HepG2 (cell line): ENCODE measurements at regions not wholly inside any gene's neighbourhood (a gene's known extent, or its start where the extent isn't known, plus 50 kb on each side); places are given as distances from the start of the nearest gene placed in this dataset.

Source experiments
- CAMTA2 ChIP-seq: sonication (generic); formaldehyde crosslinking; IDR thresholded peaks from 2 replicates; pipeline ENCODE4 v1.4.0; 2020; ENCODE audit warnings: mild to moderate bottlenecking, missing genetic modification reagents, borderline replicate concordance
- CBX1 ChIP-seq: IDR thresholded peaks from one replicate; pipeline ENCODE4 v1.6.1; 2016; ENCODE audit warnings: antibody characterized with exemption, low read depth
- CEBPB ChIP-seq: IDR thresholded peaks from 2 replicates; pipeline ENCODE4 v1.6.1; 2011; ENCODE audit warnings: low read depth, low read length, improper control_type of control experiment, borderline replicate concordance
- FIP1L1 ChIP-seq: fragments of 200-400 bp; formaldehyde crosslinking; IDR thresholded peaks from 2 replicates; pipeline ENCODE4 v1.6.1; 2018; ENCODE audit warnings: low read depth, mild to moderate bottlenecking, low read length, moderate library complexity, borderline replicate concordance; ENCODE audit not compliant: insufficient read depth
- HOXA5 ChIP-seq: sonication (generic); formaldehyde crosslinking; IDR thresholded peaks from 2 replicates; pipeline ENCODE4 v1.4.0; 2020; ENCODE audit warnings: missing genetic modification reagents
- KLF9 ChIP-seq: IDR thresholded peaks from 2 replicates; pipeline ENCODE4 v1.6.1; 2016; ENCODE audit warnings: low read depth
- MAZ ChIP-seq, 2 experiments: sonication (generic) in 1 of 2; formaldehyde crosslinking in 1 of 2; IDR thresholded peaks; 2 replicates each; pipeline versions ENCODE4 v1.5.0 to v1.6.1; 2012 to 2020; ENCODE audit warnings: low read depth in 2 of 2, mild to moderate bottlenecking in 2 of 2, borderline replicate concordance in 1 of 2, improper control_type of control experiment in 1 of 2, low read length in 1 of 2, missing genetic modification reagents in 1 of 2, moderate library complexity in 1 of 2
- MIXL1 ChIP-seq: IDR thresholded peaks from 2 replicates; pipeline ENCODE4 v1.6.1; 2016
- PHF21A ChIP-seq: sonication (generic); formaldehyde crosslinking; IDR thresholded peaks from 2 replicates; pipeline ENCODE4 v1.5.0; 2020; ENCODE audit warnings: mild to moderate bottlenecking, missing genetic modification reagents
- RORA ChIP-seq: sonication (generic); formaldehyde crosslinking; IDR thresholded peaks from 2 replicates; pipeline ENCODE4 v1.5.0; 2020; ENCODE audit warnings: mild to moderate bottlenecking, missing genetic modification reagents, moderate library complexity
- SIX4 ChIP-seq: sonication (generic); formaldehyde crosslinking; IDR thresholded peaks from 2 replicates; pipeline ENCODE4 v1.4.0; 2020; ENCODE audit warnings: missing genetic modification reagents
- SP2 ChIP-seq: sonication (generic); formaldehyde crosslinking; IDR thresholded peaks from 2 replicates; pipeline ENCODE4 v1.5.1; 2020; ENCODE audit warnings: mild to moderate bottlenecking, missing genetic modification reagents
- TBX3 ChIP-seq: fragments of 450-650 bp; IDR thresholded peaks from 2 replicates; pipeline ENCODE4 v1.6.1; 2017; ENCODE audit warnings: antibody characterized with exemption, mild to moderate bottlenecking, inconsistent platforms, borderline replicate concordance
- TCF7 ChIP-seq: sonication (generic); IDR thresholded peaks from 2 replicates; pipeline ENCODE4 v1.6.1; 2016; ENCODE audit warnings: antibody characterized with exemption, low read depth
- TRIM24 ChIP-seq: sonication (generic); formaldehyde crosslinking; IDR thresholded peaks from 2 replicates; pipeline ENCODE4 v1.8.0; 2022; ENCODE audit warnings: mild to moderate bottlenecking, missing genetic modification reagents
- ZNF441 ChIP-seq: sonication (generic); formaldehyde crosslinking; IDR thresholded peaks from 2 replicates; pipeline ENCODE4 v1.7.0; 2021; ENCODE audit warnings: missing genetic modification reagents, borderline replicate concordance
- ZNF552 ChIP-seq: sonication (generic); formaldehyde crosslinking; IDR thresholded peaks from 2 replicates; pipeline ENCODE4 v1.9.0; 2022; ENCODE audit warnings: missing genetic modification reagents, mild to moderate bottlenecking, borderline replicate concordance
- ZNF660 ChIP-seq: sonication (generic); formaldehyde crosslinking; IDR thresholded peaks from 2 replicates; pipeline ENCODE4 v1.5.1; 2020; ENCODE audit warnings: mild to moderate bottlenecking, low read depth, missing genetic modification reagents, borderline replicate concordance
- ZNF761 ChIP-seq: sonication (generic); formaldehyde crosslinking; conservative IDR thresholded peaks from 2 replicates; pipeline ENCODE4 v1.4.0; 2020; ENCODE audit warnings: mild to moderate bottlenecking, missing genetic modification reagents
- ZNF780A ChIP-seq: sonication (generic); formaldehyde crosslinking; IDR thresholded peaks from 2 replicates; pipeline ENCODE4 v1.8.0; 2022; ENCODE audit warnings: mild to moderate bottlenecking, missing genetic modification reagents, moderate library complexity
- ZSCAN12 ChIP-seq: sonication (generic); formaldehyde crosslinking; IDR thresholded peaks from 2 replicates; pipeline ENCODE4 v1.9.0; 2021; ENCODE audit warnings: mild to moderate bottlenecking, missing genetic modification reagents
- TF ChIP-seq, protein P1 (sequence below), 2 experiments: fragments of 450-650 bp in 1 of 2; sonication (generic) in 1 of 2; formaldehyde crosslinking; IDR thresholded peaks; 2 replicates each; pipeline versions ENCODE4 v1.5.0 to v1.8.0; 2020 to 2022; ENCODE audit warnings: mild to moderate bottlenecking in 1 of 2, missing genetic modification reagents in 1 of 2
- TF ChIP-seq, protein P2 (sequence below): sonication (generic); formaldehyde crosslinking; IDR thresholded peaks from 2 replicates; pipeline ENCODE4 v1.5.0; 2020; ENCODE audit warnings: mild to moderate bottlenecking, missing genetic modification reagents
- TF ChIP-seq, protein P3 (sequence below): sonication (generic); formaldehyde crosslinking; IDR thresholded peaks from 2 replicates; pipeline ENCODE4 v1.4.0; 2020; ENCODE audit warnings: missing genetic modification reagents, borderline replicate concordance

DNA sequence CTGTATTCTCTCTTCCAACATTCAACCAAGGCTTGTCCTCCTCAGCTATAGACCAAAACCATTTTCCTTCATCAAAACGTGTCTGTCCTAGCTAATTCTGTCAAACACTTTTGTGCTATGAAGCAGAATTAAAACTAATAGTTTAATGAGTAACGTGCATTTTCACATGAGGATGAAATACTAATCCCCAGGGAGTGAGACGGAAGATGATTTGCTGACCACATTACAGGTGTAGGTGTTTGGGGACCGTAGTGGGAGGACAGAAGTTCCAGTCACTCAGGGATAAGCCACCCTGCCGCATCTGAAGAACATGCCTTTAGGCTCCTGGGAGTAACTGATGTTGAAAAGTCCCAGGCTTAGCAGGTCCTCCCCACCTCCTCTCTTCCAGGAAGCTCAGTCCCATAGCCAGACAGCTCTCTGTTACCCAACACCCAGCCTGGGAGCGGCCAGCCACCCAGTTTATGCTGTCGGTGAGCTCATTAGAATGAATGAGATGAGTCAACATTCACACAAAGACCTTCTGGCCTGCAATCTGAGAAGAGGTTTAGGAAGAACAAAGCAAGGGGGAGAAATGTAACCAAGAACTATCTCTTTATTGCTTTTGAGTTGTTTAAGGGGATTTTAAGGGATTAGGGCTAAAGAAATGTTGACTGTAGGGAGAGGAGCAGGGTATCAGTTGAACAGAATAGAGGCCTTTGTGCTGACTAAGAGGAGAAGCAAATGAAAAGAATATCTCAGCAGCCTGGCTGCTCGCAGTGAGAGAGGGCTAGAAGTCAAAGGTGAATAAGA lies 122.5 kb downstream of the FOXI3 start (continued):
- TF ChIP-seq, protein P1, sequence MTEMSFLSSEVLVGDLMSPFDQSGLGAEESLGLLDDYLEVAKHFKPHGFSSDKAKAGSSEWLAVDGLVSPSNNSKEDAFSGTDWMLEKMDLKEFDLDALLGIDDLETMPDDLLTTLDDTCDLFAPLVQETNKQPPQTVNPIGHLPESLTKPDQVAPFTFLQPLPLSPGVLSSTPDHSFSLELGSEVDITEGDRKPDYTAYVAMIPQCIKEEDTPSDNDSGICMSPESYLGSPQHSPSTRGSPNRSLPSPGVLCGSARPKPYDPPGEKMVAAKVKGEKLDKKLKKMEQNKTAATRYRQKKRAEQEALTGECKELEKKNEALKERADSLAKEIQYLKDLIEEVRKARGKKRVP (CRISPR knock-in tag; IDR thresholded peaks at IDR 0.05): no peak
- TF ChIP-seq CEBPB: peak; percentile 79; the same call in 1 of the 2 replicates
- no peak for TF ChIP-seq ZNF441 (CRISPR knock-in tag)
- no peak for TF ChIP-seq HOXA5 (CRISPR knock-in tag)
- peak; percentile 80; the same call in 1 of the 2 replicates for TF ChIP-seq SIX4
- TF ChIP-seq TBX3: peak; percentile 41; the same call in 1 of the 2 replicates
- TF ChIP-seq, protein P2, sequence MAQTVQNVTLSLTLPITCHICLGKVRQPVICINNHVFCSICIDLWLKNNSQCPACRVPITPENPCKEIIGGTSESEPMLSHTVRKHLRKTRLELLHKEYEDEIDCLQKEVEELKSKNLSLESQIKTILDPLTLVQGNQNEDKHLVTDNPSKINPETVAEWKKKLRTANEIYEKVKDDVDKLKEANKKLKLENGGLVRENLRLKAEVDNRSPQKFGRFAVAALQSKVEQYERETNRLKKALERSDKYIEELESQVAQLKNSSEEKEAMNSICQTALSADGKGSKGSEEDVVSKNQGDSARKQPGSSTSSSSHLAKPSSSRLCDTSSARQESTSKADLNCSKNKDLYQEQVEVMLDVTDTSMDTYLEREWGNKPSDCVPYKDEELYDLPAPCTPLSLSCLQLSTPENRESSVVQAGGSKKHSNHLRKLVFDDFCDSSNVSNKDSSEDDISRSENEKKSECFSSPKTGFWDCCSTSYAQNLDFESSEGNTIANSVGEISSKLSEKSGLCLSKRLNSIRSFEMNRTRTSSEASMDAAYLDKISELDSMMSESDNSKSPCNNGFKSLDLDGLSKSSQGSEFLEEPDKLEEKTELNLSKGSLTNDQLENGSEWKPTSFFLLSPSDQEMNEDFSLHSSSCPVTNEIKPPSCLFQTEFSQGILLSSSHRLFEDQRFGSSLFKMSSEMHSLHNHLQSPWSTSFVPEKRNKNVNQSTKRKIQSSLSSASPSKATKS: no peak
- TF ChIP-seq RORA (CRISPR knock-in tag): no peak
- no peak for TF ChIP-seq ZSCAN12 (CRISPR knock-in tag)
- no peak for TF ChIP-seq MIXL1
- TF ChIP-seq MAZ (IDR thresholded peaks at IDR 0.05; ENCODE audit: borderline replicate concordance, low read depth, low read length): no peak
- TF ChIP-seq MAZ (CRISPR knock-in tag; IDR thresholded peaks at IDR 0.05; ENCODE audit: low read depth): no peak
- TF ChIP-seq ZNF552: no peak
- TF ChIP-seq ZNF761 (CRISPR knock-in tag): no peak
- no peak for TF ChIP-seq KLF9 (CRISPR knock-in tag)
- TF ChIP-seq ZNF780A (CRISPR knock-in tag): no peak
- TF ChIP-seq, protein P3, sequence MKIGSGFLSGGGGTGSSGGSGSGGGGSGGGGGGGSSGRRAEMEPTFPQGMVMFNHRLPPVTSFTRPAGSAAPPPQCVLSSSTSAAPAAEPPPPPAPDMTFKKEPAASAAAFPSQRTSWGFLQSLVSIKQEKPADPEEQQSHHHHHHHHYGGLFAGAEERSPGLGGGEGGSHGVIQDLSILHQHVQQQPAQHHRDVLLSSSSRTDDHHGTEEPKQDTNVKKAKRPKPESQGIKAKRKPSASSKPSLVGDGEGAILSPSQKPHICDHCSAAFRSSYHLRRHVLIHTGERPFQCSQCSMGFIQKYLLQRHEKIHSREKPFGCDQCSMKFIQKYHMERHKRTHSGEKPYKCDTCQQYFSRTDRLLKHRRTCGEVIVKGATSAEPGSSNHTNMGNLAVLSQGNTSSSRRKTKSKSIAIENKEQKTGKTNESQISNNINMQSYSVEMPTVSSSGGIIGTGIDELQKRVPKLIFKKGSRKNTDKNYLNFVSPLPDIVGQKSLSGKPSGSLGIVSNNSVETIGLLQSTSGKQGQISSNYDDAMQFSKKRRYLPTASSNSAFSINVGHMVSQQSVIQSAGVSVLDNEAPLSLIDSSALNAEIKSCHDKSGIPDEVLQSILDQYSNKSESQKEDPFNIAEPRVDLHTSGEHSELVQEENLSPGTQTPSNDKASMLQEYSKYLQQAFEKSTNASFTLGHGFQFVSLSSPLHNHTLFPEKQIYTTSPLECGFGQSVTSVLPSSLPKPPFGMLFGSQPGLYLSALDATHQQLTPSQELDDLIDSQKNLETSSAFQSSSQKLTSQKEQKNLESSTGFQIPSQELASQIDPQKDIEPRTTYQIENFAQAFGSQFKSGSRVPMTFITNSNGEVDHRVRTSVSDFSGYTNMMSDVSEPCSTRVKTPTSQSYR (CRISPR knock-in tag): peak; percentile 31; the same call in 1 of the 2 replicates
- TF ChIP-seq TRIM24 (CRISPR knock-in tag): no peak
- no peak for TF ChIP-seq PHF21A (CRISPR knock-in tag)
- no peak for TF ChIP-seq ZNF660 (CRISPR knock-in tag)
- peak; percentile 90 for TF ChIP-seq TCF7
- no peak for TF ChIP-seq FIP1L1
- no peak for TF ChIP-seq CBX1
- TF ChIP-seq CAMTA2: no peak
- no peak for TF ChIP-seq SP2
